ENCODE measurements at regions not wholly inside any gene's neighbourhood (a gene's known extent, or its start where the extent isn't known, plus 50 kb on each side); places are given as distances from the start of the nearest gene placed in this dataset.
"Not testable (repeated sequence)": the region's sequence is repeated elsewhere in the genome, so short reads cannot be mapped to it uniquely, and the experiment has no call there.

- no peak for TF ChIP-seq CTCF (IDR thresholded peaks at IDR 0.05; ENCODE audit: insufficient read depth, missing control alignments)
- FAIRE-seq (no peak), DNase-seq (ENCODE audit: insufficient read length, low spot score) (no peak)
Measured at GRCh38 chr11:121914508-121915059, 201.4 kb downstream of the BLID start.

GRCh38 chr11:121909596-121909995 lies 206.4 kb downstream of the BLID start:
- DNase-seq (ENCODE audit: insufficient read length, low spot score) (no peak), FAIRE-seq (no peak)
- no peak for TF ChIP-seq CTCF (IDR thresholded peaks at IDR 0.05; ENCODE audit: insufficient read depth, missing control alignments)

- TF ChIP-seq CTCF (IDR thresholded peaks at IDR 0.05; ENCODE audit: insufficient read depth, missing control alignments): no peak
- FAIRE-seq (no peak), DNase-seq (ENCODE audit: insufficient read length, low spot score) (no peak)
Measured at GRCh38 chr11:121907379-121907778, 208.6 kb downstream of the BLID start.

GRCh38 chr11:121904148-121904547 lies 211.9 kb downstream of the BLID start:
- DNase-seq (ENCODE audit: insufficient read length, low spot score): no peak
- FAIRE-seq: no peak
- TF ChIP-seq CTCF (IDR thresholded peaks at IDR 0.05; ENCODE audit: insufficient read depth, missing control alignments): no peak

GRCh38 chr11:121901886-121902285 lies 214.1 kb downstream of the BLID start:
- TF ChIP-seq CTCF (IDR thresholded peaks at IDR 0.05; ENCODE audit: insufficient read depth, missing control alignments): no peak
- DNase-seq (ENCODE audit: insufficient read length, low spot score): no peak
- FAIRE-seq: no peak

GRCh38 chr11:121901417-121901816 lies 214.6 kb downstream of the BLID start:
- FAIRE-seq; DNase-seq (ENCODE audit: insufficient read length, low spot score): not testable (repeated sequence)

GRCh38 chr11:121899520-121899919 lies 216.5 kb downstream of the BLID start:
- DNase-seq (ENCODE audit: insufficient read length, low spot score) (no peak), FAIRE-seq (no peak)
- no peak for TF ChIP-seq CTCF (IDR thresholded peaks at IDR 0.05; ENCODE audit: insufficient read depth, missing control alignments)

GRCh38 chr11:121898903-121899302 lies 217.1 kb downstream of the BLID start:
- FAIRE-seq: no peak

More at GRCh38 chr11:121898903-121899302, 217.1 kb downstream of the BLID start:
- no peak for TF ChIP-seq CTCF (IDR thresholded peaks at IDR 0.05; ENCODE audit: insufficient read depth, missing control alignments)
- no peak for DNase-seq (ENCODE audit: insufficient read length, low spot score)

All from D721Med (cell line).